Keratinocyte (primary cell): ENCODE measurements at regions not wholly inside any gene's neighbourhood (a gene's known extent, or its start where the extent isn't known, plus 50 kb on each side); places are given as distances from the start of the nearest gene placed in this dataset.

Experiments
- DNase-seq: peaks from one replicate; pipeline ENCODE4 v3.0.0-alpha.2; 2011; ENCODE audit warnings: low read depth, missing footprints, low spot score
- FAIRE-seq: peaks from 2 replicates; lab custom pipeline; 2011; peaks lifted over from hg19 to GRCh38; lab: Jason Lieb, UNC
- H2AFZ ChIP-seq: 2 replicates; pipeline ENCODE4 v1.6.0; 2012; ENCODE audit warnings: low read length, control low read depth, inconsistent platforms; ENCODE audit not compliant: control insufficient read depth
- H3K27ac ChIP-seq: 2 replicates; pipeline ENCODE4 v1.5.1; 2011; ENCODE audit warnings: low read length; ENCODE audit not compliant: control insufficient read depth, insufficient read depth
- H3K27me3 ChIP-seq: 3 replicates; pipeline ENCODE4 v1.6.0; 2011; ENCODE audit warnings: low read length; ENCODE audit not compliant: control insufficient read depth, insufficient read depth; ENCODE audit errors: extremely low read depth
- H3K36me3 ChIP-seq, 2 experiments: 2 replicates in 1 of 2; 3 replicates in 1 of 2; pipeline ENCODE4 v1.5.1; 2011; ENCODE audit warnings: low read length in 2 of 2, mild to moderate bottlenecking in 1 of 2; ENCODE audit not compliant: control insufficient read depth in 2 of 2, insufficient read depth in 2 of 2; ENCODE audit errors: extremely low read depth in 1 of 2
- H3K4me1 ChIP-seq: 3 replicates; pipeline ENCODE4 v1.5.1; 2011; ENCODE audit warnings: low read length; ENCODE audit not compliant: control insufficient read depth, insufficient read depth; ENCODE audit errors: extremely low read depth
- H3K4me2 ChIP-seq: 3 replicates; pipeline ENCODE4 v1.6.0; 2011; ENCODE audit warnings: low read depth, low read length; ENCODE audit not compliant: control insufficient read depth, insufficient read depth; ENCODE audit errors: extremely low read depth
- H3K4me3 ChIP-seq, 3 experiments: fragments of 200-600 bp in 1 of 3; sonication (generic) in 1 of 3; 2 replicates in 2 of 3; 3 replicates in 1 of 3; pipeline ENCODE4 v1.5.1; 2011 to 2016; ENCODE audit warnings: low read length in 3 of 3, mild to moderate bottlenecking in 3 of 3, control low read depth in 2 of 3, inconsistent platforms in 1 of 3, low read depth in 1 of 3, mixed read lengths in 1 of 3, mixed run types in 1 of 3, moderate library complexity in 1 of 3; ENCODE audit not compliant: control insufficient read depth in 2 of 3, insufficient read depth in 2 of 3; ENCODE audit errors: extremely low read depth in 1 of 3
- H3K79me2 ChIP-seq: 2 replicates; pipeline ENCODE4 v1.6.0; 2012; ENCODE audit warnings: low read length; ENCODE audit not compliant: control insufficient read depth, insufficient read depth
- H3K9ac ChIP-seq: 3 replicates; pipeline ENCODE4 v1.6.0; 2011; ENCODE audit warnings: low read length; ENCODE audit not compliant: control insufficient read depth, insufficient read depth; ENCODE audit errors: extremely low read depth
- H3K9me1 ChIP-seq: 3 replicates; pipeline ENCODE4 v1.6.0; 2011; ENCODE audit warnings: low read length; ENCODE audit not compliant: control insufficient read depth, insufficient read depth; ENCODE audit errors: extremely low read depth
- H3K9me3 ChIP-seq: 2 replicates; pipeline ENCODE4 v1.5.1; 2012; ENCODE audit warnings: low read depth, low read length; ENCODE audit not compliant: control insufficient read depth
- H4K20me1 ChIP-seq: 3 replicates; pipeline ENCODE4 v1.6.0; 2011; ENCODE audit warnings: low read length; ENCODE audit not compliant: control insufficient read depth, insufficient read depth; ENCODE audit errors: extremely low read depth
- EZH2 ChIP-seq: IDR thresholded peaks from one replicate; pipeline ENCODE4 v1.6.1; 2012; ENCODE audit warnings: inconsistent platforms, mild to moderate bottlenecking, low read length, moderate library complexity
- dilution Hi-C: fragments of 300-500 bp; cut with MboI; formaldehyde crosslinking; loops from one replicate; pipeline ENCODE4 v1.7.0; 2020; ENCODE audit warnings: low sequenced_read_pairs; ENCODE audit not compliant: extremely low pct_ligation_motif_present
- TF ChIP-seq, protein P1 (sequence below), 3 experiments: IDR thresholded peaks in 1 of 3; conservative IDR thresholded peaks in 1 of 3; optimal IDR thresholded peaks in 1 of 3; 2 replicates in 2 of 3; 3 replicates in 1 of 3; pipeline versions ENCODE3 to v1.5.1; 2011; ENCODE audit warnings: low read length in 3 of 3, mild to moderate bottlenecking in 3 of 3, moderate library complexity in 2 of 3, control low read depth in 1 of 3, inconsistent platforms in 1 of 3; ENCODE audit not compliant: insufficient read depth in 2 of 3; ENCODE audit errors: extremely low read depth in 1 of 3

GRCh38 chr4:154677300-154677699 is 64.8 kb upstream of the FGG start:
- H3K27me3 ChIP-seq, result no peaks in the 10 kb centered on the region
- FAIRE-seq, result no peak
- no peak overlapping the region for H3K27ac ChIP-seq
- H3K9me1 ChIP-seq, result no peaks in the 10 kb centered on the region
- no peaks in the 10 kb centered on the region for H3K36me3 ChIP-seq
- no peaks in the 10 kb centered on the region for H4K20me1 ChIP-seq
- no peak overlapping the region for H3K4me2 ChIP-seq
- no peaks in the 10 kb centered on the region for H3K79me2 ChIP-seq
- dilution Hi-C loops, result no loop called here
- H3K4me3 ChIP-seq, result no peak overlapping the region
- DNase-seq, result no peak
- H2AFZ ChIP-seq, result no peak overlapping the region
- H3K9me3 ChIP-seq, result no peaks in the 10 kb centered on the region
- TF ChIP-seq, protein P1, sequence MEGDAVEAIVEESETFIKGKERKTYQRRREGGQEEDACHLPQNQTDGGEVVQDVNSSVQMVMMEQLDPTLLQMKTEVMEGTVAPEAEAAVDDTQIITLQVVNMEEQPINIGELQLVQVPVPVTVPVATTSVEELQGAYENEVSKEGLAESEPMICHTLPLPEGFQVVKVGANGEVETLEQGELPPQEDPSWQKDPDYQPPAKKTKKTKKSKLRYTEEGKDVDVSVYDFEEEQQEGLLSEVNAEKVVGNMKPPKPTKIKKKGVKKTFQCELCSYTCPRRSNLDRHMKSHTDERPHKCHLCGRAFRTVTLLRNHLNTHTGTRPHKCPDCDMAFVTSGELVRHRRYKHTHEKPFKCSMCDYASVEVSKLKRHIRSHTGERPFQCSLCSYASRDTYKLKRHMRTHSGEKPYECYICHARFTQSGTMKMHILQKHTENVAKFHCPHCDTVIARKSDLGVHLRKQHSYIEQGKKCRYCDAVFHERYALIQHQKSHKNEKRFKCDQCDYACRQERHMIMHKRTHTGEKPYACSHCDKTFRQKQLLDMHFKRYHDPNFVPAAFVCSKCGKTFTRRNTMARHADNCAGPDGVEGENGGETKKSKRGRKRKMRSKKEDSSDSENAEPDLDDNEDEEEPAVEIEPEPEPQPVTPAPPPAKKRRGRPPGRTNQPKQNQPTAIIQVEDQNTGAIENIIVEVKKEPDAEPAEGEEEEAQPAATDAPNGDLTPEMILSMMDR (optimal IDR thresholded peaks at IDR 0.05 in 1 of 3, IDR thresholded peaks at IDR 0.05 in 1 of 3, conservative IDR thresholded peaks at IDR 0.05 in 1 of 3; ENCODE audit: extremely low read depth in 1 of 3, insufficient read depth in 2 of 3, low read length in 3 of 3), result no peak
- no peak for TF ChIP-seq EZH2
- H3K4me1 ChIP-seq, result no peaks in the 10 kb centered on the region
- no peak overlapping the region for H3K9ac ChIP-seq

DNA sequence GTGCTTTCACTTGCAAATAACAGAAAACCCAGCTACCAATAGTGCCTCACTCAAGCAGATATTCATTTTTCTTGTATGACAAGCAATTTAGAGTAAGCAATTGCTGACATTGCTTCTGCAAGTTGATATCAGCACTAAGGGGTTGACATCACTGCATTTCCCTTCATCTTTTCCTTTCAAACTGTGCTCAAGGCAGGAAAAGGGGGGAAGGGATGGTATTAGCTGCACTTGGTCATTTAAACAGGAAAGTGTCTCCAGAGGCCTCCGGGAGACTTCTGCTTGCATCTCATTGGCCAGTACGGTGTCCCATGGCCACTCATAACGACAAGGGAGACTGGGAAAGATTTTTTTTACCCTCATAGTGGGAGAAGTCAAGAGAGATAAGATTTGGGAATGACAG is 65.5 kb upstream of the FGG start:
- TF ChIP-seq EZH2, result no peak
- TF ChIP-seq, protein P1 (optimal IDR thresholded peaks at IDR 0.05 in 1 of 3, IDR thresholded peaks at IDR 0.05 in 1 of 3, conservative IDR thresholded peaks at IDR 0.05 in 1 of 3; ENCODE audit: extremely low read depth in 1 of 3, insufficient read depth in 2 of 3, low read length in 3 of 3), result no peak
- no peaks in the 10 kb centered on the region for H3K4me1 ChIP-seq
- no peaks in the 10 kb centered on the region for H3K27me3 ChIP-seq
- H4K20me1 ChIP-seq, result no peaks in the 10 kb centered on the region
- H3K9me1 ChIP-seq, result no peaks in the 10 kb centered on the region
- H3K79me2 ChIP-seq, result no peaks in the 10 kb centered on the region
- dilution Hi-C loops, result no loop called here
- no peak overlapping the region for H3K4me3 ChIP-seq
- H3K4me2 ChIP-seq, result no peak overlapping the region
- DNase-seq, result no peak
- H3K27ac ChIP-seq, result no peak overlapping the region
- no peaks in the 10 kb centered on the region for H3K36me3 ChIP-seq
- no peaks in the 10 kb centered on the region for H3K9me3 ChIP-seq
- H3K9ac ChIP-seq, result no peak overlapping the region
- no peak for FAIRE-seq
- no peak overlapping the region for H2AFZ ChIP-seq
